ENCODE measurements at regions not wholly inside any gene's neighbourhood (a gene's known extent, or its start where the extent isn't known, plus 50 kb on each side); places are given as distances from the start of the nearest gene placed in this dataset.

DNA sequence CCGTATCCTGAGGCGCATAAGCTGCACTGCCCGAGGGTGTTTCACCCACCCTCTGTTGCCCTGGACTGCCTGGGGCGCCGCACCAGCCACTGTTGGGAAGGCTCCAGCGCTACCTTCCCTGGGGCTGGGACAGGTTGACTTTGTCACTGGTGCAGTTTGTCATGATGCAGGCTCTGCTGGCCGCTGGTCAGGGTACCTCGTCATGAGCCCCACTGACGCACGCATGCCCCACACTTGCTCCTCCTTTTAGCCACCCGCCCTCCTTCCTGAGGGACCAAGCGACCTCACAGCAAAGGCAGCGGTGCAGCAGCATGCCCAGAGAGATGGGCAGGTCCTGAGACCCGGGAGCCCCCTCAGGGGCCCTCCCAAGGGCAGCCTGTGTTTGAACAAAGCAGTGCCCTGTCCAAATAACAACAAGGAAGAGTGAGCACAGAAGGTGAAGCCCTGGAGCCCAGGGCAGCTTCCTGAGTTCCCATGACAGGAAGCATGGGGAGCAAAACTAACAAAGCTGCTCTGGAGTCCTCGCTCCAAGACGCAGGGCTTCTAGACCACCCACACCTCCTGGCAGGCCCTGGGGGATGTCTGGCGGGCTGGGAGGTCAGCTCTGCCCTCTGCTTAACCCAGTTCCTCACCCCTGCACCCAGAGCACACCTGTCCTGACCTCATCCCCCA lies 50.1 kb upstream of the SMOC2 start:
- Mint-ChIP-seq H3K36me3 (no peaks in the 10 kb centered on the region), H3K4me3 (no peak overlapping the region), H3K27me3 (ENCODE audit: low read depth) (no peaks in the 10 kb centered on the region), H3K27ac (no peak overlapping the region), H3K4me1 (peaks cover 19% of the 10 kb centered on the region), H3K9me3 (no peaks in the 10 kb centered on the region)
- ATAC-seq, result no peak
- no peak for DNase-seq (ENCODE audit: low spot score)
- POLR2A ChIA-PET, result no interaction called here
- CTCF ChIA-PET, result interaction anchor here (2.2 kb wide), 1 partner anchor 21 kb away, joined by 8 read pairs; no protein-coding TSS in a partner anchor
- TF ChIP-seq ZBTB21 (CRISPR knock-in tag; IDR thresholded peaks at IDR 0.05; ENCODE audit: borderline replicate concordance) (no peak), ZMAT4 (CRISPR knock-in tag; IDR thresholded peaks at IDR 0.05) (no peak), JAZF1 (CRISPR knock-in tag; IDR thresholded peaks at IDR 0.05) (no peak), ESRRA (CRISPR knock-in tag; IDR thresholded peaks at IDR 0.05; ENCODE audit: borderline replicate concordance) (no peak), ZNF671 (CRISPR knock-in tag; IDR thresholded peaks at IDR 0.05) (no peak), ZNF263 (CRISPR knock-in tag; IDR thresholded peaks at IDR 0.05; ENCODE audit: low read depth) (no peak), HMGA2 (CRISPR knock-in tag; IDR thresholded peaks at IDR 0.05) (no peak), GRHL2 (CRISPR knock-in tag; IDR thresholded peaks at IDR 0.05; ENCODE audit: insufficient replicate concordance, severe bottlenecking) (no peak), SOX15 (CRISPR knock-in tag; IDR thresholded peaks at IDR 0.05) (no peak), ZNF232 (CRISPR knock-in tag; IDR thresholded peaks at IDR 0.05) (no peak), HMGXB4 (CRISPR knock-in tag; IDR thresholded peaks at IDR 0.05) (no peak), ATF1 (CRISPR knock-in tag; IDR thresholded peaks at IDR 0.05) (no peak)
- TF ChIP-seq, protein P1, sequence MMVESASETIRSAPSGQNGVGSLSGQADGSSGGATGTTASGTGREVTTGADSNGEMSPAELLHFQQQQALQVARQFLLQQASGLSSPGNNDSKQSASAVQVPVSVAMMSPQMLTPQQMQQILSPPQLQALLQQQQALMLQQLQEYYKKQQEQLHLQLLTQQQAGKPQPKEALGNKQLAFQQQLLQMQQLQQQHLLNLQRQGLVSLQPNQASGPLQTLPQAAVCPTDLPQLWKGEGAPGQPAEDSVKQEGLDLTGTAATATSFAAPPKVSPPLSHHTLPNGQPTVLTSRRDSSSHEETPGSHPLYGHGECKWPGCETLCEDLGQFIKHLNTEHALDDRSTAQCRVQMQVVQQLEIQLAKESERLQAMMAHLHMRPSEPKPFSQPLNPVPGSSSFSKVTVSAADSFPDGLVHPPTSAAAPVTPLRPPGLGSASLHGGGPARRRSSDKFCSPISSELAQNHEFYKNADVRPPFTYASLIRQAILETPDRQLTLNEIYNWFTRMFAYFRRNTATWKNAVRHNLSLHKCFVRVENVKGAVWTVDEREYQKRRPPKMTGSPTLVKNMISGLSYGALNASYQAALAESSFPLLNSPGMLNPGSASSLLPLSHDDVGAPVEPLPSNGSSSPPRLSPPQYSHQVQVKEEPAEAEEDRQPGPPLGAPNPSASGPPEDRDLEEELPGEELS (CRISPR knock-in tag; IDR thresholded peaks at IDR 0.05), result no peak
- TF ChIP-seq, protein P2, sequence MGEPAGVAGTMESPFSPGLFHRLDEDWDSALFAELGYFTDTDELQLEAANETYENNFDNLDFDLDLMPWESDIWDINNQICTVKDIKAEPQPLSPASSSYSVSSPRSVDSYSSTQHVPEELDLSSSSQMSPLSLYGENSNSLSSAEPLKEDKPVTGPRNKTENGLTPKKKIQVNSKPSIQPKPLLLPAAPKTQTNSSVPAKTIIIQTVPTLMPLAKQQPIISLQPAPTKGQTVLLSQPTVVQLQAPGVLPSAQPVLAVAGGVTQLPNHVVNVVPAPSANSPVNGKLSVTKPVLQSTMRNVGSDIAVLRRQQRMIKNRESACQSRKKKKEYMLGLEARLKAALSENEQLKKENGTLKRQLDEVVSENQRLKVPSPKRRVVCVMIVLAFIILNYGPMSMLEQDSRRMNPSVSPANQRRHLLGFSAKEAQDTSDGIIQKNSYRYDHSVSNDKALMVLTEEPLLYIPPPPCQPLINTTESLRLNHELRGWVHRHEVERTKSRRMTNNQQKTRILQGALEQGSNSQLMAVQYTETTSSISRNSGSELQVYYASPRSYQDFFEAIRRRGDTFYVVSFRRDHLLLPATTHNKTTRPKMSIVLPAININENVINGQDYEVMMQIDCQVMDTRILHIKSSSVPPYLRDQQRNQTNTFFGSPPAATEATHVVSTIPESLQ (CRISPR knock-in tag; IDR thresholded peaks at IDR 0.05), result no peak
